T-helper 17 cell (primary cell): ENCODE measurements at regions not wholly inside any gene's neighbourhood (a gene's known extent, or its start where the extent isn't known, plus 50 kb on each side); places are given as distances from the start of the nearest gene placed in this dataset.
"Not testable (repeated sequence)": the region's sequence is repeated elsewhere in the genome, so short reads cannot be mapped to it uniquely, and the experiment has no call there.

Source experiments
- ATAC-seq: fragments of 150-1000 bp; cut with Tn5 transposase; 2 replicates; pipeline ENCODE4 v1.10.0; 2021; ENCODE audit warnings: mild to moderate bottlenecking, moderate library complexity
- DNase-seq, 3 donors: peaks; one replicate each; pipeline versions ENCODE4 v3.0.0 to v3.0.0-alpha.2; 2020 to 2021
- H3K9me3 ChIP-seq: one replicate; pipeline ENCODE4 v1.7.0; 2013; ENCODE audit warnings: low read length, mild to moderate bottlenecking; ENCODE audit not compliant: control insufficient read depth, poor library complexity, severe bottlenecking
- H3K27ac Mint-ChIP-seq: one replicate; pipeline ENCODE4 v1.8.0; 2022; ENCODE audit warnings: mild to moderate bottlenecking, moderate library complexity, mixed read lengths
- H3K27me3 Mint-ChIP-seq: one replicate; pipeline ENCODE4 v1.8.0; 2022; ENCODE audit warnings: mixed read lengths
- H3K36me3 Mint-ChIP-seq: one replicate; pipeline ENCODE4 v1.8.0; 2022; ENCODE audit warnings: low read depth, mixed read lengths
- H3K4me1 Mint-ChIP-seq: one replicate; pipeline ENCODE4 v1.8.0; 2022; ENCODE audit warnings: mild to moderate bottlenecking, mixed read lengths
- H3K4me3 Mint-ChIP-seq: one replicate; pipeline ENCODE4 v1.8.0; 2022; ENCODE audit warnings: mild to moderate bottlenecking, moderate library complexity, mixed read lengths

- H3K4me1 Mint-ChIP-seq, result peaks cover 5% of the 10 kb centered on the region
- peaks cover 2% of the 10 kb centered on the region for H3K36me3 Mint-ChIP-seq
- H3K27ac Mint-ChIP-seq, result no peak overlapping the region
- H3K9me3 ChIP-seq, result no peaks in the 10 kb centered on the region
- no peaks in the 10 kb centered on the region for H3K27me3 Mint-ChIP-seq
- H3K4me3 Mint-ChIP-seq, result no peak overlapping the region
- DNase-seq (no peak), ATAC-seq (no peak)
Measured at GRCh38 chr7:67343114-67343513, 346.5 kb downstream of the TYW1 start.

GRCh38 chr7:67343572-67343971, 346.9 kb downstream of the TYW1 start:
- DNase-seq (no peak), ATAC-seq (no peak)
- no peaks in the 10 kb centered on the region for H3K27me3 Mint-ChIP-seq
- no peaks in the 10 kb centered on the region for H3K9me3 ChIP-seq
- peaks cover 2% of the 10 kb centered on the region for H3K36me3 Mint-ChIP-seq
- H3K4me1 Mint-ChIP-seq, result peaks cover 5% of the 10 kb centered on the region
- H3K4me3 Mint-ChIP-seq, result no peak overlapping the region
- H3K27ac Mint-ChIP-seq, result no peak overlapping the region

DNA sequence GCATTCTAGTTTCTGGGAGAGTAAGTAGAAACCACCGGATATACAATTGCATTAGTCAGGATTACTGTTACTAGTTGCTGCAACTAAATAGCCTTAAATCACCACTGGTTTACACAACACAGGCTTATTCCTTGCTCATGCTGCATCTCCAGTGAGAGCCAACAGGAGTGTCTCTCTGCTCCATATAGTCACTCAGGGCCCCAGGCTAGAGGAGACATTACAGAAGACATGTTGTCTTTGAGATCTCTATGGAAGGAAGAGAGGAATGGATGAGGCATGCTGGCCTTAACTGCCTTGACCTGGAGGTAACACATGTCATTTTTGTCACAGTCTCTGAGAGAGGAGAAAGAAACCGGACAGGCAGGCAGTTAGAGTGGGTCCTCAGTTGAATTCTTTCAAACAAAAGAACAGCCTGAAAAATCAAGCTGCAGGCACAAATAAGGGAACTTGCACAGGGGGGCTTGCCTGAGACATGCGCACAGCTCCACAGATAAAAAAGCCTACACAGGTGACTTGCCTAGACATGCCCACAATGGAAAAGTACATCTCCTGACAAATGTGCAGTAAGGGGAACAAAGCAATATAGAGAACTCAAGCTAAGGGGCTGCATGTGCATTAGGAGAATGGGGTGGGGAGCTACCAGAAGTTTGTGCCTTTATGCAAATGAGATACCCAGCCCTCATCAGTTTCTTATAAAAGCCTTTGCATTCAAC, 348.0 kb downstream of the TYW1 start:
- Mint-ChIP-seq H3K27ac (no peak overlapping the region), H3K4me3 (no peak overlapping the region), H3K27me3 (no peaks in the 10 kb centered on the region), H3K36me3 (peaks cover 2% of the 10 kb centered on the region), H3K4me1 (peaks cover 5% of the 10 kb centered on the region)
- no peak for ATAC-seq
- H3K9me3 ChIP-seq, result no peaks in the 10 kb centered on the region
- DNase-seq, result no peak

GRCh38 chr7:67346126-67346525, 349.5 kb downstream of the TYW1 start:
- Mint-ChIP-seq H3K4me1 (peaks cover 5% of the 10 kb centered on the region), H3K27me3 (no peaks in the 10 kb centered on the region), H3K4me3 (no peak overlapping the region), H3K36me3 (no peaks in the 10 kb centered on the region), H3K27ac (no peak overlapping the region)
- ATAC-seq (no peak), DNase-seq (no peak)
- no peaks in the 10 kb centered on the region for H3K9me3 ChIP-seq

DNA sequence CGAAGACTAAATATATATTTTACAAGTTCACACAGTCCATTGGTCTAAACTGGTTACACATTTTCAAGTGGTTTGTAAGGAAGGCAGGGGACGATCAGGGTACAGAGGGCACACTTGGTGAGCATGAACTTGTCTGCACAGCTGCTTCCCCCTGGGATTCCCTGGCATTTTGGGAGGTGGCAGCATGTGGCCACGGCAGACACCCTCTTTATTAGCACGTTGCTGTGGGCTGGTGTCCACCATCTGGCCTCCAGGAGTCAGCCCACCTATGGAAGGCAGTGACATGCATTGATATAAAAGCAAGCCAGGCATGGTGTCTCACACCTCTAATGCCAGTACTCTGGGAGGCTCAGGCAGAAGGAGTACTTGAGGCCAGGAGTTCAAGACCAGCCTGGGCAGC, 350.2 kb downstream of the TYW1 start:
- ATAC-seq (no peak), DNase-seq (no peak)
- Mint-ChIP-seq H3K27ac (no peak overlapping the region), H3K27me3 (no peaks in the 10 kb centered on the region), H3K4me1 (peaks cover 5% of the 10 kb centered on the region), H3K36me3 (no peaks in the 10 kb centered on the region), H3K4me3 (no peak overlapping the region)
- H3K9me3 ChIP-seq, result no peaks in the 10 kb centered on the region

DNA sequence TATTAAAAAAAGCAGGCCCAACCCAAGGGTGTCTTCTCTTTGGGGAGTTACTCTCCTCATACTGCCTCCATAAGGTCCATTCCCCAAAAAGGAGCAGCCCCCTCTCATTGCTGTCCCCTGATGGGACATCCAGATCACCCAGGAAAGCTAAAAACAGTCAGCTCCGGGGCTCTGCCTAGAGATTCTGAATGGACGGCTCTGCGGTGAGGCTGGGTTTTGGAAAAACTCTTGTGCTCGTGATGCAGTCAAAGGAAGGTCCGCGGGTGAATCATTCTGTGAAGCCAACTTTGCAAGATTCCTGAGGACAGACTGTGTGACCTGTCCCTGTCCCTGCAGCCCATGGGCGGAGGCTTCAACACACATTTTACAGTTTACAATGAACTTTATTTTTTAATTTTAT, 351.5 kb downstream of the TYW1 start:
- H3K4me1 Mint-ChIP-seq, result peaks cover 5% of the 10 kb centered on the region
- H3K27ac Mint-ChIP-seq, result no peak overlapping the region
- DNase-seq (no peak), ATAC-seq (no peak)
- H3K4me3 Mint-ChIP-seq, result no peak overlapping the region
- no peaks in the 10 kb centered on the region for H3K36me3 Mint-ChIP-seq
- no peaks in the 10 kb centered on the region for H3K9me3 ChIP-seq
- H3K27me3 Mint-ChIP-seq, result no peaks in the 10 kb centered on the region

DNA sequence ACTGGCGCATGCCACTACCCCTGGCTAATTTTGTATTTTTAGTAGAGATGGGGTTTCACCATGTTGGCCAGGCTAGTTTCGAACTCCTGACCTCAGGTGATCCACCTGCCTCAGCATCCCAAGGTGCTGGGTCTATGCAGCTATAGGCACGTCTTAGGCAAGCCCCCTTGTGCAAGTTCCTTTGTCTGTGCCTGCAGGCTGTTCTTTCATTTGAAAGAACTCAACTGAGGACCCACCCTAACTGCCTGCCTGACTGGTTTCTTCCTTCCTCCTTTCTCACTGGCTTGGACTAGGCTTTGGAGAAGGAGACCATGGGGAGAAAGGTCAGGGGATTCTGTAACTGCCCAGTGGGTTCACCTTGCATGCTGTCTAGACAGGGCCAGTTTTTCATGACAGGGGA, 361.0 kb downstream of the TYW1 start:
- H3K27ac Mint-ChIP-seq, H3K4me1 Mint-ChIP-seq, H3K36me3 Mint-ChIP-seq, H3K4me3 Mint-ChIP-seq, H3K27me3 Mint-ChIP-seq, ATAC-seq, H3K9me3 ChIP-seq, DNase-seq: not testable (repeated sequence)

DNA sequence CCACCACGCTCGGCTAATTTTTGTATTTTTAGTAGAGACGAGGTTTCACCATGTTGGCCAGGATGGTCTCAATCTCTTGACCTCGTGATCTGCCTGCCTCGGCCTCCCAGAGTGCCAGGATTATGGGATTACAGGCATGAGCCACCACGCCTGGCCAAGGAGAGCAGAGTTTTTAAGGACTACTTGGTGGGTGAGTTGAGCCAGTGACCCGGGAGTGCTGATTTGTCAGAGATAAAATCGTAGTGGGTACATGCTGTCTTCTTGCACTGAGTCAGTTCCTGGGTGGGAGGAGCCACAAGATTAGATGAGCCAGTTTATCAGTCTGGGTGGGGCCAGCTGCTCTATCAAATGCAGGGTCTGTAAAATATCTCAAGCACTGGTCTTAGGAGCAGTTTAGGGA, 361.7 kb downstream of the TYW1 start:
- H3K27ac Mint-ChIP-seq, H3K27me3 Mint-ChIP-seq, DNase-seq, H3K4me3 Mint-ChIP-seq, H3K36me3 Mint-ChIP-seq, ATAC-seq, H3K9me3 ChIP-seq, H3K4me1 Mint-ChIP-seq: not testable (repeated sequence)

- ATAC-seq, H3K36me3 Mint-ChIP-seq, DNase-seq, H3K9me3 ChIP-seq, H3K27me3 Mint-ChIP-seq, H3K27ac Mint-ChIP-seq, H3K4me3 Mint-ChIP-seq, H3K4me1 Mint-ChIP-seq: not testable (repeated sequence)
Measured at GRCh38 chr7:67358738-67359137, 362.1 kb downstream of the TYW1 start.

DNA sequence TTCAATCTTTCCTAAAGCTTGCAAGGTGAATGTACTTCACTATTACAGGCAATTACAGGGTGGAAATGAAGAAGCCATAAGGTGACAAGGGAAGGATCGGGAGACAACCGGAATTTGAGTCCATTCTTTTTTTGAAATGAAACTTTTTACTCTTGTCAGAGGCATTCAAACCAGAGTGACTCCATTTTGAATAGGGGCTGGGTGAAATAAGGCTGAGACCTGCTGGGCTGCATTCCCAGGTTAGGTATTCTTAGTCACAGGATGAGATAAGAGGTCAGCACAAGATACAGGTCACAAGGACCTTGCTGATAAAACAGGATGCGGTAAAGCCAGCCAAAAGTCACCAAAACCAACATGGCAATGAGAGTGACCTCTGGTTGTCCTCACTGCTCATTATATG, 363.3 kb downstream of the TYW1 start:
- peaks cover 2% of the 10 kb centered on the region for H3K9me3 ChIP-seq
- Mint-ChIP-seq H3K4me1 (peaks cover 2% of the 10 kb centered on the region), H3K36me3 (no peaks in the 10 kb centered on the region), H3K4me3 (no peak overlapping the region), H3K27me3 (no peaks in the 10 kb centered on the region), H3K27ac (no peak overlapping the region)
- no peak for ATAC-seq
- no peak for DNase-seq

- H3K4me3 Mint-ChIP-seq, result no peak overlapping the region
- peaks cover 2% of the 10 kb centered on the region for H3K9me3 ChIP-seq
- H3K4me1 Mint-ChIP-seq, result peaks cover 2% of the 10 kb centered on the region
- ATAC-seq (no peak), DNase-seq (no peak)
- H3K27ac Mint-ChIP-seq, result no peak overlapping the region
- H3K27me3 Mint-ChIP-seq, result no peaks in the 10 kb centered on the region
- no peaks in the 10 kb centered on the region for H3K36me3 Mint-ChIP-seq
Measured at GRCh38 chr7:67361150-67361549, 364.5 kb downstream of the TYW1 start.

- H3K4me1 Mint-ChIP-seq, result peaks cover 2% of the 10 kb centered on the region
- H3K9me3 ChIP-seq, result no peaks in the 10 kb centered on the region
- ATAC-seq (no peak), DNase-seq (no peak)
- H3K27me3 Mint-ChIP-seq, result peaks cover 4% of the 10 kb centered on the region
- H3K4me3 Mint-ChIP-seq, result no peak overlapping the region
- no peaks in the 10 kb centered on the region for H3K36me3 Mint-ChIP-seq
- H3K27ac Mint-ChIP-seq, result no peak overlapping the region
Measured at GRCh38 chr7:67364441-67365017, 367.9 kb downstream of the TYW1 start.

DNA sequence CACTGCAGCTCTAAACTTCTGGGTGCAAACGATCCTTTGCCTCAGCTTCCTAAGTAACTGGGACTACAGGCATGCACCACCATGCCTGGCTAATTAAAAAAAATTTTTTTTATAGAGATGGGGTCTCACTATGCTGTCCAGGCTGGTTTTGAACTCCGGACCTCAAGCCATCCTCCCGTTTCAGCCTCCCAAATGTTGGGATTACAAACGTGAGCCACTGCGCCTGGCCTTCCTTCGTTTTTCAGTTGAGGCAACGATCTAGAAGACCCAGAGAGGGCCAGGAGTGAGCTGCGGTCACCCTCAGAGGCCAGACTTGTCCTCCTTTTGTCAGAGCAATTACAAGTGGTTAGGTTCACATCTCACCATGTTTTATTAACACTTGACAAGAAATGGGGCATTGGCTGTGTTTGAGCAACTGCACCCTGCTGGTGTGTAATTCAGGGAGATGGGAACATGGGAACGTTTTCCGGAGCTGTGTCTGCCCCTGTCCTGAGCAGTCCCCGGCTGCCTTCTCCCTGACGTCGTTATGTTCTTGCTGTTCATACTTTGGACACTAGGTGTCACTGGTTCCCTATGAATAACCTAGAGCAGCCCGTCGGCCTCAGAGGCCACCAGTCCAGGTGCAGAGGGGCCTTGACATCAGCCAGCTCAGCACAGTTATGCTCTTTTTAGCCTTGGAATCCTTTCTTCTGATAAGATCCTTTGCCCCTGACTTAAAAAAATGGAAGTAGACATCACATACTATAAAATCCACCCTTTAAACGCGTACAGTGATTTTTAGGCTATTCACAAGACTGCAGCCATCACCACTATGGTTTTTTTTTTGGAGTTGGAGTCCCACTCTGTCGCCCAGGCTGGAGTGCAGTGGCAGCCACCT, 375.0 kb downstream of the TYW1 start:
- no peak overlapping the region for H3K27ac Mint-ChIP-seq
- ATAC-seq (peak; percentile 81), DNase-seq (peak in 2 of 3 donors; percentile 10 to 38)
- H3K36me3 Mint-ChIP-seq, result peaks cover 5% of the 10 kb centered on the region
- no peaks in the 10 kb centered on the region for H3K4me1 Mint-ChIP-seq
- H3K9me3 ChIP-seq, result peaks cover 5% of the 10 kb centered on the region
- H3K4me3 Mint-ChIP-seq, result no peak overlapping the region
- peaks cover 19% of the 10 kb centered on the region for H3K27me3 Mint-ChIP-seq
